ENCODE measurements at regions not wholly inside any gene's neighbourhood (a gene's known extent, or its start where the extent isn't known, plus 50 kb on each side); places are given as distances from the start of the nearest gene placed in this dataset.
"Not testable (repeated sequence)": the region's sequence is repeated elsewhere in the genome, so short reads cannot be mapped to it uniquely, and the experiment has no call there.

- no peak for DNase-seq
Observed at GRCh38 chr10:32140403-32140802, 84.2 kb upstream of the KIF5B start.

GRCh38 chr10:32139223-32140073 lies 83.2 kb upstream of the KIF5B start:
- no peak for DNase-seq

- not testable (repeated sequence) for DNase-seq
Observed at GRCh38 chr10:32136927-32137326, 80.7 kb upstream of the KIF5B start.

- DNase-seq, result not testable (repeated sequence)
Observed at GRCh38 chr10:32135796-32136195, 79.6 kb upstream of the KIF5B start.

GRCh38 chr10:32132357-32132946 lies 76.2 kb upstream of the KIF5B start:
- DNase-seq, result no peak

- no peak for DNase-seq
Observed at GRCh38 chr10:32131388-32131787, 75.2 kb upstream of the KIF5B start.

GRCh38 chr10:32130788-32131187 lies 74.6 kb upstream of the KIF5B start:
- DNase-seq, result no peak

GRCh38 chr10:32125023-32125422 lies 68.8 kb upstream of the KIF5B start:
- DNase-seq, result no peak

- peak; percentile 25 for DNase-seq
Observed at GRCh38 chr10:32123021-32123420, 66.8 kb upstream of the KIF5B start.

- DNase-seq, result no peak
Observed at GRCh38 chr10:32121648-32122047, 65.4 kb upstream of the KIF5B start.

- no peak for DNase-seq
Observed at GRCh38 chr10:32120147-32120546, 63.9 kb upstream of the KIF5B start.

- no peak for DNase-seq
Observed at GRCh38 chr10:32114508-32114907, 58.3 kb upstream of the KIF5B start.

- DNase-seq, result no peak
Observed at GRCh38 chr10:32112055-32112454, 55.8 kb upstream of the KIF5B start.

- no peak for DNase-seq
Observed at GRCh38 chr10:32111585-32111984, 55.4 kb upstream of the KIF5B start.

- no peak for DNase-seq
Observed at GRCh38 chr10:32110790-32111189, 54.6 kb upstream of the KIF5B start.

GRCh38 chr10:32109603-32110002 lies 53.4 kb upstream of the KIF5B start:
- DNase-seq, result no peak

All from NCI-H524 treated with DMSO at 0.1 percent for 48 hours (cell line).